ENCODE measurements at regions not wholly inside any gene's neighbourhood (a gene's known extent, or its start where the extent isn't known, plus 50 kb on each side); places are given as distances from the start of the nearest gene placed in this dataset.

- no peak for TF ChIP-seq FOXA1 (IDR thresholded peaks at IDR 0.05)
- TF ChIP-seq L3MBTL2 (conservative IDR thresholded peaks at IDR 0.05): no peak
- no peak for TF ChIP-seq ZNF384 (IDR thresholded peaks at IDR 0.05)
- TF ChIP-seq ELF4 (IDR thresholded peaks at IDR 0.05): no peak
- TF ChIP-seq FOXM1 (IDR thresholded peaks at IDR 0.05; ENCODE audit: borderline replicate concordance): no peak
- TF ChIP-seq HDGF (IDR thresholded peaks at IDR 0.05; ENCODE audit: borderline replicate concordance): no peak
- no peak for TF ChIP-seq NFRKB (IDR thresholded peaks at IDR 0.05)
- TF ChIP-seq PKNOX1 (IDR thresholded peaks at IDR 0.05): no peak
- TF ChIP-seq SUZ12 (IDR thresholded peaks at IDR 0.05): no peak
- no peak for TF ChIP-seq FOXK2 (IDR thresholded peaks at IDR 0.05)
- TF ChIP-seq TARDBP (IDR thresholded peaks at IDR 0.05): no peak
These were observed 551.5 kb upstream of the PITX2 start for GRCh38 chr4:111174331-111174730.

Data from HEK293T (cell line).